Endothelial cell of umbilical vein (primary cell): ENCODE measurements at regions not wholly inside any gene's neighbourhood (a gene's known extent, or its start where the extent isn't known, plus 50 kb on each side); places are given as distances from the start of the nearest gene placed in this dataset.

Experiments used
- BruUV-seq: library from RNA; stranded (reverse); fragments of 400-500 nt; replicated peaks from 2 replicates; lab custom pipeline; 2021; lab: Mats Ljungman, UMichigan
- CTCF ChIA-PET: fragments of 300-600, 350-600 bp; sonication (Branson Sonifier 250); formaldehyde crosslinking; loops from one replicate; lab custom pipeline; 2021; ENCODE audit warnings: antibody characterized with exemption, inconsistent platforms; lab: Charles Lee
- POLR2A ChIA-PET: fragments of 300-600, 350-600 bp; sonication (Branson Sonifier 250); formaldehyde crosslinking; loops from one replicate; lab custom pipeline; 2021; ENCODE audit warnings: antibody characterized with exemption, inconsistent platforms; lab: Charles Lee
- DNase-seq: peaks from one replicate; pipeline ENCODE4 v3.0.0-alpha.2; 2011; ENCODE audit warnings: low read depth, low spot score
- FAIRE-seq: peaks from 2 replicates; lab custom pipeline; 2011; peaks lifted over from hg19 to GRCh38; lab: Jason Lieb, UNC
- H2AFZ ChIP-seq: 2 replicates; pipeline ENCODE4 v1.6.0; 2012; ENCODE audit warnings: low read depth, low read length, control low read depth, inconsistent platforms
- H3K27ac ChIP-seq: 2 replicates; pipeline ENCODE4 v1.5.1; 2011; ENCODE audit warnings: low read depth, mild to moderate bottlenecking, control low read depth, low read length, moderate library complexity; ENCODE audit not compliant: insufficient read depth
- H3K27me3 ChIP-seq, 2 experiments: 2 replicates each; pipeline versions ENCODE4 v1.6.0 to v1.6.1; 2011; ENCODE audit warnings: low read length in 2 of 2, mixed read lengths in 1 of 2; ENCODE audit not compliant: control insufficient read depth in 2 of 2, insufficient read depth in 2 of 2
- H3K36me3 ChIP-seq, 2 experiments: 2 replicates in 1 of 2; 3 replicates in 1 of 2; pipeline ENCODE4 v1.5.1; 2011; ENCODE audit warnings: low read length in 2 of 2, mild to moderate bottlenecking in 1 of 2, moderate library complexity in 1 of 2; ENCODE audit not compliant: control insufficient read depth in 2 of 2, insufficient read depth in 2 of 2; ENCODE audit errors: extremely low read depth in 1 of 2
- H3K4me1 ChIP-seq: 3 replicates; pipeline ENCODE4 v1.5.1; 2011; ENCODE audit warnings: mild to moderate bottlenecking, low read length; ENCODE audit not compliant: control insufficient read depth, insufficient read depth; ENCODE audit errors: extremely low read depth
- H3K4me2 ChIP-seq: 2 replicates; pipeline ENCODE4 v1.6.1; 2011; ENCODE audit warnings: low read length, control low read depth, mixed read lengths; ENCODE audit not compliant: insufficient read depth
- H3K4me3 ChIP-seq, 3 experiments: fragments of 200-600 bp in 1 of 3; sonication (generic), shearing (Covaris generic) in 1 of 3; replicated peaks in 1 of 3; 2 replicates each; pipeline ENCODE4 v1.5.1; 2011 to 2016; ENCODE audit warnings: control low read depth in 3 of 3, low read length in 3 of 3, mild to moderate bottlenecking in 2 of 3, inconsistent platforms in 1 of 3, low read depth in 1 of 3, moderate library complexity in 1 of 3; ENCODE audit not compliant: insufficient read depth in 1 of 3
- H3K79me2 ChIP-seq: 2 replicates; pipeline ENCODE4 v1.6.0; 2012; ENCODE audit warnings: low read length, inconsistent platforms; ENCODE audit not compliant: control insufficient read depth, insufficient read depth
- H3K9ac ChIP-seq: replicated peaks from 2 replicates; pipeline ENCODE3; 2011; ENCODE audit warnings: low read length, control low read depth; ENCODE audit not compliant: insufficient read depth; ENCODE audit errors: extremely low read depth
- H3K9me1 ChIP-seq: replicated peaks from 3 replicates; pipeline ENCODE4 v1.6.0; 2011; ENCODE audit warnings: mild to moderate bottlenecking, low read length; ENCODE audit not compliant: control insufficient read depth, insufficient read depth; ENCODE audit errors: extremely low read depth
- H3K9me3 ChIP-seq: replicated peaks from 2 replicates; pipeline ENCODE4 v1.5.1; 2012; ENCODE audit warnings: low read length, inconsistent platforms; ENCODE audit not compliant: control insufficient read depth, insufficient read depth
- H4K20me1 ChIP-seq: replicated peaks from 2 replicates; pipeline ENCODE3; 2011; ENCODE audit warnings: mild to moderate bottlenecking, low read length; ENCODE audit not compliant: control insufficient read depth, insufficient read depth; ENCODE audit errors: extremely low read depth
- CTCF ChIP-seq, 2 donors: IDR thresholded peaks; 1 replicate in 1 of 2; 2 replicates in 1 of 2; pipeline ENCODE4 v1.5.1; 2011; ENCODE audit warnings: low read length in 2 of 2, mild to moderate bottlenecking in 2 of 2, moderate library complexity in 2 of 2, control low read depth in 1 of 2, inconsistent platforms in 1 of 2, low read depth in 1 of 2; ENCODE audit not compliant: insufficient read depth in 1 of 2; ENCODE audit errors: extremely low read depth in 1 of 2
- EZH2 ChIP-seq: IDR thresholded peaks from 2 replicates; pipeline ENCODE4 v1.6.1; 2012; ENCODE audit warnings: borderline replicate concordance, low read depth, mild to moderate bottlenecking, moderate library complexity, low read length, inconsistent platforms; ENCODE audit not compliant: severe bottlenecking
- FOS ChIP-seq: IDR thresholded peaks from 2 replicates; pipeline ENCODE4 v1.6.1; 2011; ENCODE audit warnings: mild to moderate bottlenecking, low read length, moderate library complexity, borderline replicate concordance; ENCODE audit not compliant: insufficient read depth
- GATA2 ChIP-seq: IDR thresholded peaks from 2 replicates; pipeline ENCODE4 v1.7.0; 2011; ENCODE audit warnings: low read depth, mild to moderate bottlenecking, moderate library complexity, mixed read lengths, low read length; ENCODE audit not compliant: insufficient read length, insufficient read depth
- JUN ChIP-seq: IDR thresholded peaks from 2 replicates; pipeline ENCODE4 v1.6.1; 2011; ENCODE audit warnings: borderline replicate concordance, low read depth; ENCODE audit not compliant: insufficient read length, insufficient read depth
- MYC ChIP-seq: IDR thresholded peaks from one replicate; pipeline ENCODE4 v1.6.1; 2011; ENCODE audit warnings: mild to moderate bottlenecking, low read depth, low read length
- POLR2A ChIP-seq: IDR thresholded peaks from 2 replicates; pipeline ENCODE4 v1.6.1; 2012; ENCODE audit warnings: low read depth, mild to moderate bottlenecking, control low read depth, low read length
- POLR2AphosphoS5 ChIP-seq: IDR thresholded peaks from 2 replicates; pipeline ENCODE4 v1.6.1; 2012; ENCODE audit warnings: low read depth, mild to moderate bottlenecking, control low read depth, low read length, moderate library complexity; ENCODE audit not compliant: insufficient read depth
- dilution Hi-C: fragments of 300-500 bp; cut with MboI; formaldehyde crosslinking; loops from one replicate; pipeline ENCODE4 v1.15.0; 2019; ENCODE audit warnings: low sequenced_read_pairs; ENCODE audit not compliant: extremely low pct_ligation_motif_present
- intact Hi-C: fragments of 100-400 bp; cut with micrococcal nuclease; formaldehyde crosslinking; loops from one replicate; pipeline ENCODE4 v1.10.0; 2022
- TF ChIP-seq, protein P1 (sequence below): IDR thresholded peaks from 2 replicates; pipeline ENCODE4 v1.6.1; 2011; ENCODE audit not compliant: insufficient read depth, insufficient read length

GRCh38 chr18:60996822-60997221 is 336.4 kb upstream of the CDH20 start:
- no TSS peak for BruUV-seq
- Histone ChIP-seq H3K4me2 (no peak overlapping the region), H3K79me2 (no peaks in the 10 kb centered on the region), H3K4me1 (no peaks in the 10 kb centered on the region), H3K9me3 (no peaks in the 10 kb centered on the region), H3K36me3 (no peaks in the 10 kb centered on the region), H4K20me1 (no peaks in the 10 kb centered on the region), H3K27ac (no peak overlapping the region), H2AFZ (no peak overlapping the region), H3K9ac (no peak overlapping the region), H3K27me3 (no peaks in the 10 kb centered on the region), H3K4me3 (no peak overlapping the region), H3K9me1 (no peaks in the 10 kb centered on the region)
- intact Hi-C loops (no loop called here), dilution Hi-C loops (no loop called here)
- CTCF ChIA-PET: interaction anchor here (0.7 to 1.6 kb wide), 3 partner anchors 22 to 188 kb away, joined by 3 to 5 read pairs (median 3); no protein-coding TSS in a partner anchor
- FAIRE-seq (no peak), DNase-seq (no peak)
- TF ChIP-seq CTCF (IDR thresholded peaks at IDR 0.05; ENCODE audit: extremely low read depth in 1 of 2, insufficient read depth in 1 of 2, low read depth in 1 of 2, low read length in 2 of 2) (no peak), FOS (no peak), EZH2 (no peak), POLR2AphosphoS5 (no peak), POLR2A (no peak), JUN (no peak), MYC (no peak), GATA2 (no peak)
- TF ChIP-seq, protein P1, sequence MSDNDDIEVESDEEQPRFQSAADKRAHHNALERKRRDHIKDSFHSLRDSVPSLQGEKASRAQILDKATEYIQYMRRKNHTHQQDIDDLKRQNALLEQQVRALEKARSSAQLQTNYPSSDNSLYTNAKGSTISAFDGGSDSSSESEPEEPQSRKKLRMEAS: no peak
- POLR2A ChIA-PET: no interaction called here
